NCI-H345 treated with DMSO at 0.1 percent for 48 hours (cell line): ENCODE measurements at regions not wholly inside any gene's neighbourhood (a gene's known extent, or its start where the extent isn't known, plus 50 kb on each side); places are given as distances from the start of the nearest gene placed in this dataset.

Source experiments
- DNase-seq: peaks from one replicate; lab custom pipeline; 2025; ENCODE audit not compliant: unreplicated experiment; lab: John Stamatoyannopoulos, UW

DNA sequence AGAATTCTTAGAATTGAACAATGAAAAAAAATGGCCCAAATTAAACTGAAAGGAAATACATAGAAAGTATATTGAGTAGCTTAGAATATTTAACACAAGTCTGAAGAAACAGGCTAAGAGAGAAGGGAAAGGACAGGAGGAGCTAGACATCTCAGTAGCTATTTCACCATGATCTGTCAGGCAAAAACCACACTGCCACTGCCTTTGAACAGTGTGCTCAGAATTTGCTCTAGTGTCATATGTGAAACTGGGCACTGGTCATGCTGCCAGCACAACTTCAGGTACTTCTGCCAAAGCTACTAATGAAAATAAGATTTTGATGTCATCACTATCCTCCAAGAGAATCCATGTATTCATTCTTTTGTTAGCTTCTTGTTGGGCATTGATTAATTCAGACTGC, 1280.8 kb upstream of the PCDH20 start:
- no peak for DNase-seq

DNA sequence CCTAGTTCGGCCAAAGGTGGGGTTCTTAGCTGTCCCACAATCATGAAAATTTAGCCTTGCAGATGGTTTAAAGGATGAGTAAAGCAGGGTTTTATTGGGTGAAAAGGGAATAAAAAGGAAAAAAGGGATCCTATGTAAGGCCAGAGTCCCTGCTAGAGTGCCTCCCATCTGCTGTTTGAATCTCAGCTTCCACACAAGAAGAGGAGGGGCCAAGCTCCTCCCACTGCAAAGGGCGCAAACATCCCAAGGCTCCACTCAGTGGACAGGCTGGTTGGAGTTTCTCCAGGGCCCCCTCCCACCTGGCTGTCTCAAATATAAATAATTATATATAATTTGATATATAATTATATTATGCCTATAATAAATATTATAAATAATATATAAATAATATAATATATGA, 1272.1 kb upstream of the PCDH20 start:
- DNase-seq: no peak

DNA sequence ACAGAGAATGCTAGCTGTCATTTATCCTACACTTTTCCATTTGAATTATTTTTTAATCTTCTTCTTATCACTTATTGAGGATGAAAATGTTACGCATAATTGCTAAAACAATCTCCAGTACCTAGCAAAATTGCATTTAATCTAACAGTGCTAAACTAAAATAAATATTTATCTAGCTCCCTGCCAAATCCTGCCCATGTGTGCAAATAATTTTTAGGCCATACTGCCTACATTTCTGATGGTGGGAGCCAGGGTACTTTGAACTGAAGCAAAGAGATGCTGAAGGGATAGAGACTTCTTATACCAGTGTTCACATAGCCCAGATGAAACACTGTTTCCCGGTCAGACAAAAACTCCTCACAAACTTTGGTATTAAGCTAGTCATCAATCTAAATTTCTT, 1268.7 kb upstream of the PCDH20 start:
- no peak for DNase-seq

GRCh38 chr13:62682788-62683187, 1267.1 kb upstream of the PCDH20 start:
- no peak for DNase-seq

GRCh38 chr13:62678039-62678438, 1262.4 kb upstream of the PCDH20 start:
- no peak for DNase-seq

- no peak for DNase-seq
These were observed 1248.1 kb upstream of the PCDH20 start for GRCh38 chr13:62663767-62664166.

DNA sequence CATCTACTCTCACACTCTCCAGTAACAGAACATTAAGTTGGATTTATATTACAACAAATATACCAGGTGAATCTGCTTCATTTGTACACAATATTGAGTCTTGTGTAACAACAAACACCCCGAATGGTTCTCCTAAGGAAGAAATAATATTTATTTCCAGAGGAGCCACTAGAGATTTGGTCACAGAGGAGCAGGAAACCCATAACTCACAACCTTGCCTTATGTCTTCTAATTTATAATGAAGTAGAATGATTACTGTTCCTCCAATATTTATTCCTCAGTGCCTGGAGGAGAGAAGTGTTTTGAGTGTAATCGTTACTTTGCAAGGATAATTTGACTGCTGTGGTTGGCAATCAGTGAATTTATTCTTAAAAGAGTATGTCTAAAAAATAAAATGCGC, 1243.7 kb upstream of the PCDH20 start:
- no peak for DNase-seq

GRCh38 chr13:62653371-62653770, 1237.7 kb upstream of the PCDH20 start:
- DNase-seq: no peak

DNA sequence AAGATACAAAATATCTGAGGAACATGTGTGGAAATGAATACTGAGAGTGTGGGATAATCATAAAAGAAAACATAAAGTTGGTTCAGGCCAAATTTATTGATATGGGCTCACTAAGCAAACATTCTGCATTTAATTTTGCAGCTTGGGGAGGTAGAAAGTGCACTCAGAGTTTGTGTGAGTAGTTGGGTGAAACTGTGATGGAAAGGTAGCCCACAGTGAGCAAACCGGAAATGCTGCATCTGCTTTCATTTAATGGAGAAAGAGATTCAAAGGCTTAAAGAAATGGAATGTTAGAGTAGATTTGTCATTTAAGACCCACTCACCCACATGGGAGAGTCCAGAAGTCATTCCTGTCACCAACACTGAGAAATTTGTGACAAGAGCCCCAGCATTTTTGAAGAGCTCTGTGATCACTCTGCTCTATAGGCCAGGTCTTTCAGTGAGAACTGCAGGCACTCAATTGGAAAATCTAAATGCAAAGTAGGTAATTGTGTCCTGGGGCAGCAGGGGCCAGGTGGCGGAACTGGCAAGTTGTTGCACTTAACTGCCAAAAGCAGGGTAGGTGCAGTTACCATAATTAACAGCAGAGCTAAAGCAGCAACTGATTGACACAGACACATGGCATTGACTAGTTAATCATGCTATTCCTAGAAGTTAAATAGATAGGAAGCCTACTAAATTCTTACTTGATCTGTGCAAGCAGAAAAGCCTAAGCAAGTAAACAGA, 1228.3 kb upstream of the PCDH20 start:
- DNase-seq: no peak

DNA sequence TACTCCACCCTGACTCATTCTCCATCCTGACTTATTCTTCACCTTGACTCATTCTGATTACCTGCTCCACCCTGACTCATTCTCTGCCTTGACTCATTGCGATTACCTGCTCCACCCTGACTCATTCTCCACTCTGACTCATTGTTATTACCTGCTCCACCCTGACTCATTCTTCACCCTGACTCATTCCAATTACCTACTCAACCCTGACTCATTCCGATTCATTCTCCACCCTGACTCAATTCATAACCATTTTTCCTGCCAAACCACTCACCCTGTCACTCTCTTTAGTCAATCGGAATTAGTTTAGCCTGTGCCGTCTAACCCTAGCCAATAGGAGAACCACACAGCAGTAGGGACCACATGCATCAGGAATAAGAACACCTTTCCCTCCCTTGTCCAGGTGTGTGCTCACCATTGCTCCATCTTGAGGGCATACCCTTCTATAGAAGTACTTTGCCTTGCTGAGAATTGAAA, 1227.4 kb upstream of the PCDH20 start:
- DNase-seq: no peak

GRCh38 chr13:62635161-62635560, 1219.5 kb upstream of the PCDH20 start:
- no peak for DNase-seq

GRCh38 chr13:62633448-62633847, 1217.8 kb upstream of the PCDH20 start:
- DNase-seq: no peak

DNA sequence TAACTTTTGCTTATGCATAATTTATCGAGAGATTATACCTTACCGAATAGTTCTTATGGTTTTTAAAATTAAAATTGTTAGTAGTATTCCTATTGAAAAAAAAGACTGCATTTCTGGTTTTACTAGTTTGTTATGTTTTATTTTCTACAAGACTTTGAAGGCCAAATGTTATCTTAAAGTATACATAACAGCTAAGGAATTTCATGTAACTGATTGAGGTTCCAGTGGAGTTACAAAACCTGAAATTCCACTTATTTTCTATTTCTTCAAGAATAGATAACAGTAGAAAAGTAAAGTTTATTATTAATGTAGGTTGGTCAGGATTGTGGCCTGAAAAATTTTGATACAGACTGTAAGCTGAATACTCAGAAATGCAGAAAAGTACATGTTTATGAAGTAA, 1216.0 kb upstream of the PCDH20 start:
- DNase-seq: no peak

DNA sequence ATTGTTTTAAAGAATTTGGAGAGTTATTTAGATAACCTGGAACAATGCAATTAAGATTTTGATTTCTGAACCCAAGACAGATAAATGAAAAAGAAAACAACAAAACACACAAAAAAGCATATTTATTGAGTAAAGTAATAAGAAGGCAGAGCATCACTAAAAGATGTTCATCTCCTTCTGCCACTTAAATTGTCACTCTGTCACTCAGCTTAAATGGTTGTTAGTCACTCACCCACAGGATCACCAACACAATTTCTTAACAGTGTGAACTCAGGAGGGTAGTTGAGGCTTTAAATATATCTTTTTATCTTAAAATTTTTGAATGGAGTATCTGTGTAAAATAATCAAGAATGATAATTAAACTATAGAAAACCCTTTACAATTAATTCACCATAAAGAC, 1215.5 kb upstream of the PCDH20 start:
- DNase-seq: no peak

- no peak for DNase-seq
These were observed 1214.0 kb upstream of the PCDH20 start for GRCh38 chr13:62629618-62630017.

GRCh38 chr13:62627226-62627625, 1211.6 kb upstream of the PCDH20 start:
- no peak for DNase-seq

DNA sequence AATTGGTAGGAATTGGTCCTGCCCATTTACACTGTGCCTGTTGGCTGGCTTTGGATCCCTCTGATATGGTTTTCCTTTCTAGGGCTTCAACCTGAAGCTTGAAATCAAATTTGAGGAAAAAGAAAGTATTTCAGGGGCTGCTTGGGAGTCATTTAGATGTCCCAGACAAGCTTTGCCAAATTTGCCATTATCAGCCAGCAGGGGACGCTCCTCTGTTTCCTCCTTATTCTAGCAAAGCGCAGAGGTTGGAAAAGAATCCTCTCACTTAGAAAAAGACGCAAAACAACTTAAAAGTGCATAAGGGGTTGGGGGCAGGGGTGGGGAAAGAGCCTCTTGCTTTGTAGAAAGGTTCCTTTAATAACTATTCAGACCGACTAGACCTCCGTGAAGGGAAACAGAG, 1211.1 kb upstream of the PCDH20 start:
- DNase-seq: no peak

- no peak for DNase-seq
These were observed 1209.7 kb upstream of the PCDH20 start for GRCh38 chr13:62625214-62625881.

DNA sequence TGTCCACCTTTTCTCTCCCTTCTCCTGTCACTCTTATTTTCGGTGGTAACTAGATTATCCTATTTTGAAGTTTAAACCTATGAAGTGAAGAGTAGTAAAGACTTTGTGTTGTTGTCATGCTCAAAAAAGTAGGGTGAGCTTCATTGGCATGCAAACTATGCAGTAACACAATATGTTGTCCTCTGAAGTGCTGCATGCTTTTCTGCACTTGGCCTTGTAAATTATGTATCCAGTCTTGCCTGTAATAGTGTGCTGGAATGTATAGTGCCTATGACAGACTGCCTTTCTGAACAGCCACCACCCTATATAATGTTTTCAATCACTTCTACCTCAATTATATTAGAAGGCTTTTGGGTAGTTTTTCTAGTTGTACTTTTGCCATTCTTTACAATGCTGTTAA, 1198.2 kb upstream of the PCDH20 start:
- DNase-seq: no peak

DNA sequence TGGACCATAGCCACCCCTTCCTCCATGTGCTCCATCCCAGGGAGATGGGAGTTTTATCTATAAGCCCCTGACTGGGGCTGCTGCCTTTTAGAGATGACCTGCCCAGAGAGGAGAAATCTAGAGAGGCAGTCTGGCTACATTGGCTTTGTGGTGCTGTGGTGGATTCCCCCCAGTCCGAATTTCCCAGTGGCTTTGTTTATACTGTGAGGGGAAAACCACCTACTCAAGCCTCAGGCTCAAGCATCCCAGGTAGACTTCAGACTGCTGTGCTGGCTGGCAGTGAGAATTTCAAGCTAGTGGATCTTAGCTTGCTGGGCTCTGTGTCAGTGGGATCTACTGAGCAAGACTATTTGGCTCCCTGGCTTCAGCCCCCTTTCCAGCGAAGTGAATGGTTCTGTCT, 1195.7 kb upstream of the PCDH20 start:
- DNase-seq: no peak

DNA sequence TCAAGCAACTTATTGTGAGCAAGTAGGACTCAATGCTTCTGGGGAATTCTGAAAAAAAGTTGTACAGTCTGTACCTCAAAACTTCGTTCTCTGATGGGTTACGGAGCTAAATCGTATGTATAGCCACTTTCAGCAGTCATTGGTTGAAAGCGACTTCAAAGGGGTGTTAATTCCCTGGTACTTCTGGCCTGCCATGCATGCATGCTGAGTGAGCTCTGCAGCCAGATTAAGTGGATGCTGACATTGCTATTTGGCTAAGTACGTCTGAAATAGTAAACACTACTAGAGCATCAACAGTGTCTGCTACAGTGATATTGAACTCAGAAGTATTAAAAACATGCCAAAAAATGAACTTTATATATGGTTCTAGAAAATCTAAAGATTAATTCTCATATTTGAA, 1183.1 kb upstream of the PCDH20 start:
- DNase-seq: no peak

DNA sequence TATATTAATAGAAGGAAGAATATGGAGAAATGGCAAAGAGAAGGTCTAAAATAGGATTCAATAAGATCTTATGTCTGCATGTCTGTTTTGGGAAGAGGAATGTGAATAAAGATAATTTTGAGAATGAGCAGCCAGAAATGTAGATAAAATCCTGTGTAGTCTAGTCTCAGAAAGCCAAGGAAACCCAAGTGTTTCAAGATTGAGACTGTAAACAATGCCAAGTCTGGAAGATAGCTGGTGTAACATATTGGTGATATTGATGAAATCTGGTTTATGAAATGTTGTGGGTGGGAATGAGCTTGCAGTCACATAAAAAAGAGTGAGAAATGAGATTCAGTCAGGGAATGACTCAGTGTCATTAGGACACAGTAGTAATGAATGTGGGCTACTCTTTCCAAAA, 1180.3 kb upstream of the PCDH20 start:
- DNase-seq: no peak

DNA sequence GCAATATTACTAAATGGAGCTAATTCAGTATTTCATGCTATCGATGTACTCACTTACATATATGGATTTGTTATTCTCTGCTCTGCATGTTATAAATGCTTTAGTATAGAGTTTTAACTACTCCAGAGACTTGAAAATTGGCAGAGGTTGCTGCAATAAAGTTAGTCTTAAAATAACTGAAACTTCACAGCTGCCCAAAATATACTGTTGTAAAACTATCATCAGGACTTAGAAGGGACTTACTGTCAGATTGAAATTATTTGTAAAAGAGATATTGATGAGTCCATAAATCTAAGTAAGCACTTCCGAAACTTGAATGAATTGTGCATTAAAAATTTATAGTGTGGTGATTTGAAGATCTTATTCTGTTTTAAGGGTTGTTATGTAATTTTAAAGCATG, 1178.2 kb upstream of the PCDH20 start:
- no peak for DNase-seq
